Dendritic cell treated with granulocyte-macrophage colony-stimulating factor and Interleukin-4, amounts not matched to agents 40 ng/mL and 50 ng/mL, for 4 days (primary cell): ENCODE measurements at regions not wholly inside any gene's neighbourhood (a gene's known extent, or its start where the extent isn't known, plus 50 kb on each side); places are given as distances from the start of the nearest gene placed in this dataset.

Experiments
- H3K27ac Mint-ChIP-seq: one replicate; pipeline ENCODE4 v1.8.0; 2022; ENCODE audit warnings: mild to moderate bottlenecking, mixed read lengths
- H3K27me3 Mint-ChIP-seq: one replicate; pipeline ENCODE4 v1.8.0; 2022; ENCODE audit warnings: mild to moderate bottlenecking, mixed read lengths
- H3K36me3 Mint-ChIP-seq: one replicate; pipeline ENCODE4 v1.8.0; 2022; ENCODE audit warnings: low read depth, mixed read lengths
- H3K4me1 Mint-ChIP-seq: one replicate; pipeline ENCODE4 v1.8.0; 2022; ENCODE audit warnings: low read depth, mixed read lengths
- H3K4me3 Mint-ChIP-seq: one replicate; pipeline ENCODE4 v1.8.0; 2022; ENCODE audit warnings: mild to moderate bottlenecking, moderate library complexity, mixed read lengths
- H3K9me3 Mint-ChIP-seq: one replicate; pipeline ENCODE4 v1.8.0; 2022; ENCODE audit warnings: mixed read lengths
- intact Hi-C: fragments of 100-400 bp; cut with micrococcal nuclease; formaldehyde crosslinking; loops from one replicate; pipeline ENCODE4 v1.15.0; 2022

GRCh38 chr2:128988326-128988725 is 669.7 kb upstream of the HS6ST1 start:
- Mint-ChIP-seq H3K4me1 (no peaks in the 10 kb centered on the region), H3K36me3 (no peaks in the 10 kb centered on the region), H3K9me3 (no peaks in the 10 kb centered on the region), H3K27me3 (no peaks in the 10 kb centered on the region), H3K4me3 (no peak overlapping the region), H3K27ac (no peak overlapping the region)
- intact Hi-C loops: no loop called here

- H3K36me3 Mint-ChIP-seq: no peaks in the 10 kb centered on the region
- no peak overlapping the region for H3K4me3 Mint-ChIP-seq
- H3K4me1 Mint-ChIP-seq: no peaks in the 10 kb centered on the region
- no peaks in the 10 kb centered on the region for H3K9me3 Mint-ChIP-seq
- no peaks in the 10 kb centered on the region for H3K27me3 Mint-ChIP-seq
- intact Hi-C loops: no loop called here
- H3K27ac Mint-ChIP-seq: no peak overlapping the region
Measured at GRCh38 chr2:128988967-128989366, 670.3 kb upstream of the HS6ST1 start.

DNA sequence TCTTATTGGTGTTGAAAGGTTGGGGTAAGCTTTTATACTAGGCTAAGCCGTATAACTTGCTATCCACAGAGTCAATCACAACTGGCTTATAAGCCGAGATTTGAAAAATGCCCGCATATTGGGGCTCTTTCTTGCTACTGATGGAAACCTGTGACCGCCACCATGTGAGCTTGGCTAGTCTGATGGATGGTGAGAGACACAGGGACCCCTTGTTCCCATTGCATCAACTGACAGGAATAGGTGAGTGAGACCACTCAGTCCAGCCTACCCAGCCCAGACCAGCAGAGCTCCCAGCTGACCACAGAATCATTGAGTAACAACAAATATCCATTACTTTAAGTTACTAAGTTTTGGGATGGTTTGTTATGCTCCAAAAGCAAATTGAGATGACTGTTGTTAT is 676.4 kb upstream of the HS6ST1 start:
- intact Hi-C loops: no loop called here
- no peaks in the 10 kb centered on the region for H3K27me3 Mint-ChIP-seq
- H3K9me3 Mint-ChIP-seq: peaks cover 9% of the 10 kb centered on the region
- H3K36me3 Mint-ChIP-seq: no peaks in the 10 kb centered on the region
- H3K27ac Mint-ChIP-seq: no peak overlapping the region
- H3K4me1 Mint-ChIP-seq: no peaks in the 10 kb centered on the region
- no peak overlapping the region for H3K4me3 Mint-ChIP-seq

- no peaks in the 10 kb centered on the region for H3K27me3 Mint-ChIP-seq
- H3K27ac Mint-ChIP-seq: no peak overlapping the region
- no peaks in the 10 kb centered on the region for H3K4me1 Mint-ChIP-seq
- H3K4me3 Mint-ChIP-seq: no peak overlapping the region
- no peaks in the 10 kb centered on the region for H3K36me3 Mint-ChIP-seq
- intact Hi-C loops: no loop called here
- H3K9me3 Mint-ChIP-seq: peaks cover 9% of the 10 kb centered on the region
Measured at GRCh38 chr2:128996078-128996477, 677.4 kb upstream of the HS6ST1 start.

DNA sequence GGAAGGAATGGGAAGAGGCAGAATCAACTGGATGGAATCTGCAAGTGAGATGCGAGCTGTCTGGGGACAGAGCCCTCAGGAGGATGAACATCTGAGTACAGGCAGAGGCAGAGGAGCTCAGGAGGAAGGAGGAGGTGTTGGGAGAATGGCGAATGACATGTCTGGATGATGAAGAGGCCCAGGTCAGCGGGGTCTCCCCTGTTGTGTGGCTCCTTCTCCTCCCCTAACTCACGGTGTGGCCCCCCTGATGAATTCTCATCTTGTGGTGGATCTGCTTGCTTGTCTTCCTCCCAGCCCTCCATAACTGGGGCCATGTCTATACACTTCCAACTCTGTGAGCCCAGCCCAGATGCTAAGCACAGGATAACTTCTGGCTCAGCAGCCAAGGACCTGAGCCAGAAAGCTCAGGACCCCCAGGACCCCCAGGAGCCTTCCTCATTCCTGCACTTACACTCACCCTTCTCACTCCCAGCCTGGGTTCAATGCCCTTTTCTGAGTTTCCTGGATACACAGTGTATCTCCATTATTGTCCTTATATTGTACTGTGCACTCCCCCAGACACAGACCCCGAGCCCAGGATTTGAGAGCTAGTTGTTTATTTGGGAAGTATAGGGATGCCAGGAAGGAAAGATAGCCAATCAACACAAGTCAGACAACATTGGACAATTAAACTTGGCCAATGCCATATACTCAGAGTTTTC is 678.6 kb upstream of the HS6ST1 start:
- H3K27me3 Mint-ChIP-seq: no peaks in the 10 kb centered on the region
- no peaks in the 10 kb centered on the region for H3K4me1 Mint-ChIP-seq
- H3K4me3 Mint-ChIP-seq: no peak overlapping the region
- intact Hi-C loops: no loop called here
- H3K27ac Mint-ChIP-seq: no peak overlapping the region
- H3K9me3 Mint-ChIP-seq: peaks cover 9% of the 10 kb centered on the region
- H3K36me3 Mint-ChIP-seq: no peaks in the 10 kb centered on the region

GRCh38 chr2:129001926-129002325 is 683.3 kb upstream of the HS6ST1 start:
- no peaks in the 10 kb centered on the region for H3K27me3 Mint-ChIP-seq
- H3K27ac Mint-ChIP-seq: no peak overlapping the region
- H3K4me3 Mint-ChIP-seq: no peak overlapping the region
- intact Hi-C loops: no loop called here
- H3K9me3 Mint-ChIP-seq: no peaks in the 10 kb centered on the region
- no peaks in the 10 kb centered on the region for H3K36me3 Mint-ChIP-seq
- no peaks in the 10 kb centered on the region for H3K4me1 Mint-ChIP-seq

DNA sequence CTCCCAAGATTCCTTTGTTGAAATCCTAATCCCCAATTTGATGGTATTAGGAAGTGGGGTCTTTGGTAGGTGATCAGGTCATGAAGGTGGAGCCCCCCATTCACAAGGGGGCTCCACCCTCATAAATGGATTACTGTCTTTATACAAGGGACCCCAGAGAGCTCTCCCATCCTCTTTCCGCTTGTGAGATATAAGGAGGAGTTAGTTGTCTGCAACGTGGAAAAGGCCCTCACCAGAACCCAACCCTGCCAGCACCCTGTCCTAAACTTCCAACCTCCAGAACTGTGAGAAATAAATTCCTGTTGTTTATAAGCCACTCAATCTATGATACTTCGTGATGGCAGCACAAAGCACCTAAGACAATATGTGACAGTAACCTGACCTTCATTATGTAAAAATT is 684.1 kb upstream of the HS6ST1 start:
- intact Hi-C loops: no loop called here
- H3K27me3 Mint-ChIP-seq: no peaks in the 10 kb centered on the region
- H3K27ac Mint-ChIP-seq: no peak overlapping the region
- no peaks in the 10 kb centered on the region for H3K36me3 Mint-ChIP-seq
- no peaks in the 10 kb centered on the region for H3K4me1 Mint-ChIP-seq
- H3K4me3 Mint-ChIP-seq: no peak overlapping the region
- no peaks in the 10 kb centered on the region for H3K9me3 Mint-ChIP-seq

DNA sequence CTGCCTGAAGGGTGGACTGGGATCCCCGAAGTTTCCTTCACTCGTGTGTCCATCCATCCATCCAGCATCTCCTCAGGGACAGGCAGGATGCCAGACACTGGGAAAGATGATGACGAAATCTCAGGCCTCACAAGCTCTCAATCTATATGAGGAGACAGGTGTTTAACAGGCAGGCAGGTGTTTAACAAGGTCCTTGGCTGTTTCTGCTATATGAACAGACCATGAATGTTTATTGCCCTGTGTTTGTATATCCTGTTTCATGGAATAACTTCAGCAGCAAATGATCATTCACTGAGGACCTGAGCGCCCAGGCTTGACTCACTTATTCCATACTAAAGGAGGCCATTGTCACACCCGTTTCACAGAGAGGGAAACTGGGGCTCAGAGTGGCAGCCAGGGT is 685.8 kb upstream of the HS6ST1 start:
- H3K4me3 Mint-ChIP-seq: no peak overlapping the region
- no peaks in the 10 kb centered on the region for H3K36me3 Mint-ChIP-seq
- no peaks in the 10 kb centered on the region for H3K9me3 Mint-ChIP-seq
- H3K27ac Mint-ChIP-seq: no peak overlapping the region
- intact Hi-C loops: no loop called here
- no peaks in the 10 kb centered on the region for H3K27me3 Mint-ChIP-seq
- H3K4me1 Mint-ChIP-seq: no peaks in the 10 kb centered on the region

GRCh38 chr2:129004940-129005490 is 686.3 kb upstream of the HS6ST1 start:
- Mint-ChIP-seq H3K9me3 (no peaks in the 10 kb centered on the region), H3K4me3 (no peak overlapping the region), H3K4me1 (no peaks in the 10 kb centered on the region), H3K27me3 (no peaks in the 10 kb centered on the region), H3K36me3 (no peaks in the 10 kb centered on the region), H3K27ac (no peak overlapping the region)
- intact Hi-C loops: no loop called here

- Mint-ChIP-seq H3K9me3 (no peaks in the 10 kb centered on the region), H3K36me3 (no peaks in the 10 kb centered on the region), H3K27me3 (no peaks in the 10 kb centered on the region), H3K4me3 (no peak overlapping the region), H3K4me1 (no peaks in the 10 kb centered on the region), H3K27ac (no peak overlapping the region)
- intact Hi-C loops: no loop called here
Measured at GRCh38 chr2:129006135-129006886, 687.6 kb upstream of the HS6ST1 start.

DNA sequence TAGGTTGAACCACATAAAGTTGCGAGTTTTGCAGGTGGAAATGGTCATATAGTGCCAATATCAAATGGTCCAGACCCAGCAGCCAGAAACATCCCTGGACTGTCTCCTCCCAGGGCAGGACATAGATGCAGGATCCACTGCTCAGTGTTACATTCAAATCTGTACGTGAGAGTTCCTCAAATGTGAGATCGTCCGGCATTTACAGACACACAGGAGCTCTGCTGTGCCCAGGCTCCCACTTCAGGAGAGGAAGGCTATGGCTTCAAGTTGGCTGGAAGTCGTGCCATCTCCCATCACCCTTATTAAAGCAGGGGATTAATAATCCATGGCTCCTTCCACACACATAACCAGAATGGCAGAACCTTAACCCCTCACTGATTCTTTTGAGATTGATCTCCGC is 688.2 kb upstream of the HS6ST1 start:
- Mint-ChIP-seq H3K27me3 (no peaks in the 10 kb centered on the region), H3K4me3 (no peak overlapping the region), H3K27ac (no peak overlapping the region)

DNA sequence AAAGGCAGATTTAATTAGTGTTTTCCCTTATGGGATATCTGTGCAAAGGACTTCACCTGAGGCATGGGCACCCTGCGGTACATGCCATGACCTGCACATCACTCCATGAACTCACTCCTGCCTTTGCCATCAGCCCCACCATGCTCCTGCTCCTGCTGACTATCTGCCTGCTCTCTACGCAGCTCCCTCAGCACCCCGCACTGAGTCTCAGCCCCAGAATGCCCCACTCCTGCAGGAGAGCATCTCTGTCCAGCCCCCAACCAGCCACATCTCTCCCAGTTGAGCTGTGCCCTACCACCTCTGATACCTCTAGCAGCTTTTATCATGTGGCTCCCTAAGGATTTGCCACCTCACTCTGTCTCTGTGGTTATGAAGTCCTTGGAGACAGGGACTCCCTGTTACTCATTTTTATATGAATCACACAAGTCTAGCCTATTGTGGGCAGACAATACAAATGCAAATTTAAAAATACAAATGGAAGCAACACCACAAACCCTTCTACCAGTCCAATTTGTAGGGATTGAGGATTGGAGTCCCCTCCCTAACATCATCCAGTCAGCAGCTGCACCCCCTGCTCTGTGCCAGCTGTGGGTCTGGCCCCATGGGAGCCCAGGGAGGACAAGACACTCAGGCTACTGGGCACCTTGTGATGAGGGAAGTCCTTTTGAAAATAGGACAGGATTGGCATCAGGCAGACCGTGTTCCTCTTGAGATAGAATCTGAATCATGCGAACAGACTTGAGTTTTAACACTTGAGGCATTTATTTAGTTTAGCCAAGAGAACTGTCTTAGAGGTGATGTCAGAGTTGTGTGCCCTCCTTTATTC is 689.6 kb upstream of the HS6ST1 start:
- Mint-ChIP-seq H3K27ac (no peak overlapping the region), H3K4me1 (no peaks in the 10 kb centered on the region)

More for the DNA sequence above, 688.2 kb upstream of the HS6ST1 start:
- Mint-ChIP-seq H3K9me3 (no peaks in the 10 kb centered on the region), H3K4me1 (no peaks in the 10 kb centered on the region), H3K36me3 (no peaks in the 10 kb centered on the region)
- intact Hi-C loops: no loop called here

DNA sequence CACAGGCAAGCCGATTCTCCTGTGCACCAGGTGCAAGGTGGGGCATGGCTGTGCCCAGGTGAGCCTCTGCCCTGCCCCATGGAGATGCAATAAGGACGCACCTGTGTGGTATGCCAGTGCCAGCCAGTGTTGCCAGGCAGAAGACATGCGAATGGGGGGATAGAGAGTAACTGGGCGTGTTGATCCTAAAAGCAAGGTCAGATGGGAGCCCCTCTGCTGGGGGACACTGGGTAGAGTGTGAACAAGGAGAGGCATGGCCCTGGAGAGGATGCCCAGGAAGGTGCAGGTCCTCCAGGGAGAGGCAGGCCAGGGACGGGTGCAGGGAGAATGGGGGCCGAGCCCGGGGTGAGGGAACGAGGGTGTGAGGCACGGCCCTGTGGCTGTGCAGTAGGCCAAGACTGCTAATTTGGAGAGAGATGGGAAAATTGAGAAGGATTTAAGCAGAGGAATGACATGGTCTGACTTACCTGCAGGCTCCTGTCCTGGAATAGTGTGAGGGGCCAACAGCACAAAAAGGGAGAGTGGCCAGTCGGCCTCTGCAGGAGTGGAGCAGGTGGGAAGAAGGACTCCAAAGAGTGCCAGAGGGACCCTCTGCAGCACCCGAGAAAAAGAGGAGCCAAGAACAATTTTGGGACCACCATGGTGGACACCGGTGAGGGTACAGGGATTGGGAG is 690.4 kb upstream of the HS6ST1 start:
- Mint-ChIP-seq H3K9me3 (no peaks in the 10 kb centered on the region), H3K36me3 (no peaks in the 10 kb centered on the region), H3K27ac (no peak overlapping the region), H3K4me3 (no peak overlapping the region), H3K27me3 (no peaks in the 10 kb centered on the region), H3K4me1 (no peaks in the 10 kb centered on the region)
- intact Hi-C loops: no loop called here

More for the DNA sequence above, 689.6 kb upstream of the HS6ST1 start:
- no peak overlapping the region for H3K4me3 Mint-ChIP-seq
- H3K27me3 Mint-ChIP-seq: no peaks in the 10 kb centered on the region
- H3K9me3 Mint-ChIP-seq: no peaks in the 10 kb centered on the region
- intact Hi-C loops: no loop called here
- no peaks in the 10 kb centered on the region for H3K36me3 Mint-ChIP-seq
